HCT116 (cell line): ENCODE measurements at regions not wholly inside any gene's neighbourhood (a gene's known extent, or its start where the extent isn't known, plus 50 kb on each side); places are given as distances from the start of the nearest gene placed in this dataset.

ENCODE experiments used
- ATAC-seq: fragments of 200-7000 bp; cut with Tn5 transposase; 2 replicates; pipeline ENCODE4 v1.9.1; 2020; ENCODE audit warnings: mild to moderate bottlenecking, moderate library complexity
- BruUV-seq: library from RNA; stranded (reverse); fragments of 400-500 nt; replicated peaks from 2 replicates; lab custom pipeline; 2021; lab: Mats Ljungman, UMichigan
- CTCF ChIA-PET: fragments of 300-600 bp; sonication (Branson Sonifier 250); formaldehyde crosslinking; loops from one replicate; lab custom pipeline; 2021; ENCODE audit warnings: antibody characterized with exemption; lab: Charles Lee
- POLR2A ChIA-PET: fragments of 300-600, 350-600 bp; sonication (Branson Sonifier 250); formaldehyde crosslinking; loops from one replicate; lab custom pipeline; 2021; ENCODE audit warnings: antibody characterized with exemption; lab: Charles Lee
- RAD21 ChIA-PET, 2 experiments: fragments of 300-600 bp; sonication (Branson Sonifier 250); formaldehyde crosslinking; loops; one replicate each; lab custom pipeline; 2023; ENCODE audit warnings: low total read pairs in 2 of 2; ENCODE audit not compliant: uncharacterized antibody in 2 of 2, unreplicated experiment in 2 of 2, low non-redundant PET in 1 of 2; lab: Charles Lee
- DNase-seq: peaks from one replicate; pipeline ENCODE4 v3.0.0-alpha.2; 2010; ENCODE audit warnings: low read depth, low spot score
- H2AFZ ChIP-seq: fragments of 200-600 bp; shearing (Covaris generic), sonication (generic); 2 replicates; pipeline ENCODE4 v1.6.1; 2017; ENCODE audit warnings: low read depth, mixed run types, mixed read lengths, antibody characterized with exemption, low read length; ENCODE audit not compliant: poor library complexity, severe bottlenecking
- H3K27ac ChIP-seq: 2 replicates; pipeline ENCODE4 v1.5.1; 2012; ENCODE audit warnings: low read depth, low read length
- H3K27me3 ChIP-seq: fragments of 200-600 bp; sonication (generic); 2 replicates; pipeline ENCODE4 v1.6.1; 2016; ENCODE audit warnings: mixed run types, low read length, mixed read lengths; ENCODE audit not compliant: insufficient read depth
- H3K36me3 ChIP-seq, 2 experiments: fragments of 200-500 bp in 1 of 2; fragments of 200-600 bp in 1 of 2; sonication (Bioruptor generic) in 1 of 2; sonication (generic) in 1 of 2; 2 replicates each; pipeline versions ENCODE4 v1.5.1 to v1.6.1; 2014 to 2016; ENCODE audit warnings: low read length in 2 of 2, inconsistent platforms in 1 of 2, mixed read lengths in 1 of 2, mixed run types in 1 of 2; ENCODE audit not compliant: insufficient read depth in 2 of 2, control insufficient read depth in 1 of 2
- H3K4me1 ChIP-seq, 2 experiments: fragments of 200-600 bp in 1 of 2; sonication (generic) in 1 of 2; 2 replicates each; pipeline versions ENCODE4 v1.5.1 to v1.6.1; 2012 to 2017; ENCODE audit warnings: low read length in 2 of 2, inconsistent platforms in 1 of 2, mild to moderate bottlenecking in 1 of 2, mixed read lengths in 1 of 2, mixed run types in 1 of 2, moderate library complexity in 1 of 2; ENCODE audit not compliant: insufficient read depth in 2 of 2, control insufficient read depth in 1 of 2
- H3K4me2 ChIP-seq: fragments of 200-600 bp; sonication (generic); 2 replicates; pipeline ENCODE4 v1.6.1; 2017; ENCODE audit warnings: mixed run types, low read length, mixed read lengths
- H3K4me3 ChIP-seq, 2 experiments: fragments of 200-600 bp in 1 of 2; sonication (generic) in 1 of 2; replicated peaks in 1 of 2; 2 replicates each; pipeline ENCODE4 v1.5.1; 2011 to 2016; ENCODE audit warnings: low read length in 2 of 2, control low read depth in 1 of 2, low read depth in 1 of 2, mild to moderate bottlenecking in 1 of 2, mixed read lengths in 1 of 2, mixed run types in 1 of 2
- H3K79me2 ChIP-seq: fragments of 200-600 bp; sonication (generic); 2 replicates; pipeline ENCODE4 v1.6.1; 2017; ENCODE audit warnings: mild to moderate bottlenecking, mixed run types, low read length, moderate library complexity, mixed read lengths; ENCODE audit not compliant: insufficient read depth
- H3K9ac ChIP-seq: fragments of 200-600 bp; sonication (generic); 2 replicates; pipeline ENCODE4 v1.6.1; 2016; ENCODE audit warnings: low read length, mixed read lengths
- H3K9me2 ChIP-seq: fragments of 200-600 bp; sonication (generic), shearing (Covaris generic); 2 replicates; pipeline ENCODE4 v1.6.1; 2017; ENCODE audit warnings: mixed run types, mild to moderate bottlenecking, moderate library complexity; ENCODE audit not compliant: insufficient read depth
- H3K9me3 ChIP-seq, 2 experiments: fragments of 200-500 bp in 1 of 2; fragments of 200-600 bp in 1 of 2; sonication (Bioruptor generic) in 1 of 2; sonication (generic) in 1 of 2; 2 replicates each; pipeline ENCODE4 v1.6.1; 2014 to 2017; ENCODE audit warnings: low read length in 2 of 2, mixed read lengths in 2 of 2, inconsistent platforms in 1 of 2, low read depth in 1 of 2, mild to moderate bottlenecking in 1 of 2, mixed run types in 1 of 2, moderate library complexity in 1 of 2; ENCODE audit not compliant: control insufficient read depth in 1 of 2, insufficient read depth in 1 of 2
- H4K20me1 ChIP-seq: fragments of 200-600 bp; sonication (generic), shearing (Covaris generic); 2 replicates; pipeline ENCODE4 v1.6.1; 2017; ENCODE audit warnings: mixed run types, mild to moderate bottlenecking, moderate library complexity; ENCODE audit not compliant: insufficient read depth
- ATF3 ChIP-seq: IDR thresholded peaks from 2 replicates; pipeline ENCODE4 v1.6.1; 2012
- CBX3 ChIP-seq: IDR thresholded peaks from 2 replicates; pipeline ENCODE4 v1.6.1; 2012; ENCODE audit warnings: low read depth
- CTCF ChIP-seq, 3 experiments: fragments of 200-600 bp in 1 of 3; sonication (generic) in 1 of 3; IDR thresholded peaks in 2 of 3; conservative IDR thresholded peaks in 1 of 3; 2 replicates each; pipeline ENCODE4 v1.5.1; 2012 to 2017; ENCODE audit warnings: low read depth in 2 of 3, low read length in 2 of 3, antibody characterized with exemption in 1 of 3, borderline replicate concordance in 1 of 3, control low read depth in 1 of 3, mild to moderate bottlenecking in 1 of 3, mixed read lengths in 1 of 3, mixed run types in 1 of 3, moderate library complexity in 1 of 3; ENCODE audit not compliant: insufficient read depth in 1 of 3
- EGR1 ChIP-seq: IDR thresholded peaks from 2 replicates; pipeline ENCODE4 v1.6.1; 2012; ENCODE audit warnings: low read depth
- ELF1 ChIP-seq: IDR thresholded peaks from 2 replicates; pipeline ENCODE4 v1.6.1; 2012; ENCODE audit warnings: low read depth, borderline replicate concordance
- EZH2 ChIP-seq: fragments of 200-600 bp; sonication (generic); IDR thresholded peaks from 2 replicates; pipeline ENCODE4 v1.6.1; 2017; ENCODE audit warnings: antibody characterized with exemption, mixed run types
- EZH2phosphoT487 ChIP-seq: fragments of 200-600 bp; IDR thresholded peaks from 2 replicates; pipeline ENCODE4 v1.6.1; 2018; ENCODE audit warnings: antibody characterized with exemption, borderline replicate concordance
- FOSL1 ChIP-seq: IDR thresholded peaks from 2 replicates; pipeline ENCODE4 v1.6.1; 2012; ENCODE audit warnings: low read depth
- JUND ChIP-seq: IDR thresholded peaks from 2 replicates; pipeline ENCODE4 v1.6.1; 2012
- MAX ChIP-seq: IDR thresholded peaks from 2 replicates; pipeline ENCODE4 v1.6.1; 2012
- POLR2AphosphoS5 ChIP-seq: IDR thresholded peaks from 2 replicates; pipeline ENCODE4 v1.6.1; 2011; ENCODE audit warnings: mild to moderate bottlenecking, low read depth, low read length, moderate library complexity
- REST ChIP-seq: IDR thresholded peaks from 2 replicates; pipeline ENCODE4 v1.6.1; 2012; ENCODE audit warnings: low read depth
- SIN3A ChIP-seq: IDR thresholded peaks from 2 replicates; pipeline ENCODE4 v1.6.1; 2012; ENCODE audit warnings: low read depth
- SRF ChIP-seq: IDR thresholded peaks from 2 replicates; pipeline ENCODE4 v1.6.1; 2012; ENCODE audit warnings: low read depth
- TCF7L2 ChIP-seq: IDR thresholded peaks from 2 replicates; pipeline ENCODE4 v1.7.0; 2011; ENCODE audit warnings: borderline replicate concordance, inconsistent platforms; ENCODE audit not compliant: insufficient read depth, insufficient read length; ENCODE audit errors: extremely low read depth
- ZBTB33 ChIP-seq: IDR thresholded peaks from 2 replicates; pipeline ENCODE4 v1.6.1; 2011; ENCODE audit warnings: mild to moderate bottlenecking, low read length, moderate library complexity; ENCODE audit not compliant: insufficient replicate concordance; ENCODE audit errors: extremely low read depth
- ZFX ChIP-seq: fragments of 450-650 bp; IDR thresholded peaks from 2 replicates; pipeline ENCODE4 v1.6.1; 2017
- ZNF274 ChIP-seq: fragments of 200-500 bp; sonication (Bioruptor generic); IDR thresholded peaks from 2 replicates; pipeline ENCODE4 v1.6.1; 2014; ENCODE audit warnings: mild to moderate bottlenecking, low read depth, low read length, inconsistent platforms
- intact Hi-C: fragments of 100-400 bp; cut with micrococcal nuclease; formaldehyde crosslinking; loops from 2 replicates; pipeline ENCODE4 v1.10.0; 2022

GRCh38 chr11:128244871-128245270, 342.5 kb downstream of the ETS1 start (continued):
- no peak for TF ChIP-seq TCF7L2
- no peak for TF ChIP-seq EZH2phosphoT487
- TF ChIP-seq SIN3A = no peak
- TF ChIP-seq POLR2AphosphoS5 = no peak
- TF ChIP-seq ZBTB33 = no peak

- Histone ChIP-seq H3K9me3 (no peaks in the 10 kb centered on the region), H3K36me3 (no peaks in the 10 kb centered on the region), H3K9me2 (no peaks in the 10 kb centered on the region)
- TF ChIP-seq MAX (no peak), TCF7L2 (no peak), CBX3 (no peak), ZFX (no peak), JUND (no peak), EZH2phosphoT487 (no peak), EZH2 (no peak), EGR1 (no peak), SRF (no peak), REST (no peak), CTCF (IDR thresholded peaks at IDR 0.05 in 2 of 3, conservative IDR thresholded peaks at IDR 0.05 in 1 of 3; ENCODE audit: borderline replicate concordance in 1 of 3, insufficient read depth in 1 of 3, low read depth in 2 of 3, low read length in 2 of 3) (no peak), FOSL1 (no peak), POLR2AphosphoS5 (no peak), SIN3A (no peak), ATF3 (no peak), ZNF274 (no peak), ELF1 (no peak)
- TF ChIP-seq, all 23 proteins: peak for 0
- no peak overlapping the region for H3K4me3 ChIP-seq
- no peak for DNase-seq
- H4K20me1 ChIP-seq = no peaks in the 10 kb centered on the region
- H3K79me2 ChIP-seq = no peaks in the 10 kb centered on the region
- no peak overlapping the region for H3K27ac ChIP-seq
- CTCF ChIA-PET = no interaction called here
- H3K4me2 ChIP-seq = no peak overlapping the region
- no peaks in the 10 kb centered on the region for H3K4me1 ChIP-seq
- POLR2A ChIA-PET = no interaction called here
- RAD21 ChIA-PET = no interaction called here
- no peak overlapping the region for H3K9ac ChIP-seq
- no peak overlapping the region for H2AFZ ChIP-seq
- no peak for ATAC-seq
- no TSS peak for BruUV-seq
- intact Hi-C loops = no loop called here
- no peaks in the 10 kb centered on the region for H3K27me3 ChIP-seq
These were observed 344.9 kb downstream of the ETS1 start for GRCh38 chr11:128242451-128242850.
